ENCODE measurements at regions not wholly inside any gene's neighbourhood (a gene's known extent, or its start where the extent isn't known, plus 50 kb on each side); places are given as distances from the start of the nearest gene placed in this dataset.

- Histone ChIP-seq H3K4me2 (ENCODE audit: insufficient read depth, low read length) (no peak overlapping the region), H3K9ac (ENCODE audit: insufficient read depth in 1 of 2, low read depth in 2 of 2, low read length in 2 of 2) (no peak overlapping the region), H2AFZ (ENCODE audit: low read depth, low read length) (no peak overlapping the region), H4K20me1 (replicated peaks; ENCODE audit: control insufficient read depth, insufficient read depth, low read length) (no peaks in the 10 kb centered on the region), H3K4me1 (replicated peaks in 1 of 2; ENCODE audit: control insufficient read depth in 2 of 2, insufficient read depth in 2 of 2, low read length in 2 of 2) (peaks cover 0 to 10% of the 10 kb centered on the region in 2 experiments; a peak in 2 of 5 replicates), H3K36me3 (ENCODE audit: control insufficient read depth, insufficient read depth, low read length) (no peaks in the 10 kb centered on the region), H3K79me2 (ENCODE audit: control insufficient read depth, insufficient read depth, low read length) (no peaks in the 10 kb centered on the region), H3K9me3 (replicated peaks; ENCODE audit: control insufficient read depth, insufficient read depth, low read depth, low read length) (no peaks in the 10 kb centered on the region), H3K9me1 (ENCODE audit: control insufficient read depth, insufficient read depth, low read length) (no peaks in the 10 kb centered on the region), H3K4me3 (no peak overlapping the region), H3K27ac (ENCODE audit: extremely low read depth, low read depth, low read length) (no peak overlapping the region), H3K27me3 (ENCODE audit: control insufficient read depth in 2 of 2, insufficient read depth in 2 of 2, low read length in 2 of 2) (no peaks in the 10 kb centered on the region)
- BruUV-seq (replicated peaks): no TSS peak
- in situ Hi-C loops (cut with MboI) (no loop called here), intact Hi-C loops (cut with micrococcal nuclease) (no loop called here)
- POLR2A ChIA-PET: interaction anchor here (1.9 kb wide), 1 partner anchor 12 kb away, joined by 7 read pairs; no protein-coding TSS in a partner anchor
- no peak for TF ChIP-seq FOXP1 (CRISPR knock-in tag; IDR thresholded peaks at IDR 0.05)
- TF ChIP-seq, protein P1, sequence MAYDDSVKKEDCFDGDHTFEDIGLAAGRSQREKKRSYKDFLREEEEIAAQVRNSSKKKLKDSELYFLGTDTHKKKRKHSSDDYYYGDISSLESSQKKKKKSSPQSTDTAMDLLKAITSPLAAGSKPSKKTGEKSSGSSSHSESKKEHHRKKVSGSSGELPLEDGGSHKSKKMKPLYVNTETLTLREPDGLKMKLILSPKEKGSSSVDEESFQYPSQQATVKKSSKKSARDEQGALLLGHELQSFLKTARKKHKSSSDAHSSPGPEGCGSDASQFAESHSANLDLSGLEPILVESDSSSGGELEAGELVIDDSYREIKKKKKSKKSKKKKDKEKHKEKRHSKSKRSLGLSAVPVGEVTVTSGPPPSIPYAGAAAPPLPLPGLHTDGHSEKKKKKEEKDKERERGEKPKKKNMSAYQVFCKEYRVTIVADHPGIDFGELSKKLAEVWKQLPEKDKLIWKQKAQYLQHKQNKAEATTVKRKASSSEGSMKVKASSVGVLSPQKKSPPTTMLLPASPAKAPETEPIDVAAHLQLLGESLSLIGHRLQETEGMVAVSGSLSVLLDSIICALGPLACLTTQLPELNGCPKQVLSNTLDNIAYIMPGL (CRISPR knock-in tag; IDR thresholded peaks at IDR 0.05): no peak
- TF ChIP-seq ZFPM2 (CRISPR knock-in tag; IDR thresholded peaks at IDR 0.05): no peak
- TF ChIP-seq SAFB2 (IDR thresholded peaks at IDR 0.05; ENCODE audit: borderline replicate concordance, low read depth, low read length, severe bottlenecking): no peak
- no peak for TF ChIP-seq NBN (IDR thresholded peaks at IDR 0.05; ENCODE audit: low read depth)
- no peak for TF ChIP-seq RNF219 (CRISPR knock-in tag; IDR thresholded peaks at IDR 0.05)
- TF ChIP-seq KAT2B (IDR thresholded peaks at IDR 0.05; ENCODE audit: low read depth, low read length): no peak
- TF ChIP-seq ZNF696 (CRISPR knock-in tag; conservative IDR thresholded peaks at IDR 0.05): no peak
- no peak for TF ChIP-seq ZSCAN29 (IDR thresholded peaks at IDR 0.05)
- no peak for TF ChIP-seq SETDB1 (IDR thresholded peaks at IDR 0.05; ENCODE audit: low read length)
- TF ChIP-seq, protein P2, sequence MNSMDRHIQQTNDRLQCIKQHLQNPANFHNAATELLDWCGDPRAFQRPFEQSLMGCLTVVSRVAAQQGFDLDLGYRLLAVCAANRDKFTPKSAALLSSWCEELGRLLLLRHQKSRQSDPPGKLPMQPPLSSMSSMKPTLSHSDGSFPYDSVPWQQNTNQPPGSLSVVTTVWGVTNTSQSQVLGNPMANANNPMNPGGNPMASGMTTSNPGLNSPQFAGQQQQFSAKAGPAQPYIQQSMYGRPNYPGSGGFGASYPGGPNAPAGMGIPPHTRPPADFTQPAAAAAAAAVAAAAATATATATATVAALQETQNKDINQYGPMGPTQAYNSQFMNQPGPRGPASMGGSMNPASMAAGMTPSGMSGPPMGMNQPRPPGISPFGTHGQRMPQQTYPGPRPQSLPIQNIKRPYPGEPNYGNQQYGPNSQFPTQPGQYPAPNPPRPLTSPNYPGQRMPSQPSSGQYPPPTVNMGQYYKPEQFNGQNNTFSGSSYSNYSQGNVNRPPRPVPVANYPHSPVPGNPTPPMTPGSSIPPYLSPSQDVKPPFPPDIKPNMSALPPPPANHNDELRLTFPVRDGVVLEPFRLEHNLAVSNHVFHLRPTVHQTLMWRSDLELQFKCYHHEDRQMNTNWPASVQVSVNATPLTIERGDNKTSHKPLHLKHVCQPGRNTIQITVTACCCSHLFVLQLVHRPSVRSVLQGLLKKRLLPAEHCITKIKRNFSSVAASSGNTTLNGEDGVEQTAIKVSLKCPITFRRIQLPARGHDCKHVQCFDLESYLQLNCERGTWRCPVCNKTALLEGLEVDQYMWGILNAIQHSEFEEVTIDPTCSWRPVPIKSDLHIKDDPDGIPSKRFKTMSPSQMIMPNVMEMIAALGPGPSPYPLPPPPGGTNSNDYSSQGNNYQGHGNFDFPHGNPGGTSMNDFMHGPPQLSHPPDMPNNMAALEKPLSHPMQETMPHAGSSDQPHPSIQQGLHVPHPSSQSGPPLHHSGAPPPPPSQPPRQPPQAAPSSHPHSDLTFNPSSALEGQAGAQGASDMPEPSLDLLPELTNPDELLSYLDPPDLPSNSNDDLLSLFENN (IDR thresholded peaks at IDR 0.05; ENCODE audit: low read depth in 2 of 2, low read length in 2 of 2): no peak
- no peak for TF ChIP-seq SIX5 (IDR thresholded peaks at IDR 0.05; ENCODE audit: borderline replicate concordance in 1 of 2, insufficient read depth in 1 of 2, low read depth in 1 of 2, low read length in 2 of 2)
- no peak for TF ChIP-seq ZNF12 (CRISPR knock-in tag; IDR thresholded peaks at IDR 0.05)
- TF ChIP-seq JUNB (CRISPR knock-in tag; conservative IDR thresholded peaks at IDR 0.05): no peak
- TF ChIP-seq FUS (optimal IDR thresholded peaks at IDR 0.05; ENCODE audit: low read depth, low read length): no peak
- 80% methylated on average over 2 of the region's 2 CpGs for WGBS (ENCODE audit: insufficient coverage, low coverage, missing lambda C conversion rate)
- no peak for DNase-seq (ENCODE audit: extremely low read depth in 1 of 4, low spot score in 3 of 4)
- ATAC-seq: no peak
- no peak for FAIRE-seq
- CTCF ChIA-PET (ENCODE audit: low intra/inter-chr PET ratio): no interaction called here
Measured at GRCh38 chr14:71551291-71551950, 380.8 kb upstream of the RGS6 start.

Data from K562 (cell line).